HFFc6 (cell line): ENCODE measurements at regions not wholly inside any gene's neighbourhood (a gene's known extent, or its start where the extent isn't known, plus 50 kb on each side); places are given as distances from the start of the nearest gene placed in this dataset.

Experiments used
- DNase-seq: peaks from one replicate; pipeline ENCODE4 v3.0.0-alpha.2; 2018
- H3K27ac Mint-ChIP-seq: 2 replicates; pipeline ENCODE4 v1.8.0; 2020; ENCODE audit warnings: mild to moderate bottlenecking, mixed read lengths
- H3K27me3 Mint-ChIP-seq: 2 replicates; pipeline ENCODE4 v1.8.0; 2021; ENCODE audit warnings: mild to moderate bottlenecking, moderate library complexity, mixed read lengths; ENCODE audit not compliant: insufficient read depth
- H3K36me3 Mint-ChIP-seq: 2 replicates; pipeline ENCODE4 v1.8.0; 2021; ENCODE audit warnings: low read depth, mixed read lengths
- H3K4me1 Mint-ChIP-seq: 2 replicates; pipeline ENCODE4 v1.8.0; 2020; ENCODE audit warnings: low read depth, mixed read lengths
- H3K4me3 Mint-ChIP-seq: 2 replicates; pipeline ENCODE4 v1.8.0; 2020; ENCODE audit warnings: mild to moderate bottlenecking, moderate library complexity, mixed read lengths
- H3K9me3 Mint-ChIP-seq: 2 replicates; pipeline ENCODE4 v1.8.0; 2020; ENCODE audit warnings: mild to moderate bottlenecking, mixed read lengths
- CTCF ChIP-seq: fragments of 200-600 bp; sonication (generic); IDR thresholded peaks from 2 replicates; pipeline ENCODE4 v1.5.0; 2021; ENCODE audit warnings: antibody characterized with exemption, mild to moderate bottlenecking

GRCh38 chr13:74620308-74620707, 486.1 kb upstream of the KLF12 start:
- TF ChIP-seq CTCF = no peak
- Mint-ChIP-seq H3K4me1 (no peaks in the 10 kb centered on the region), H3K36me3 (no peaks in the 10 kb centered on the region), H3K4me3 (no peak overlapping the region), H3K9me3 (no peaks in the 10 kb centered on the region), H3K27me3 (peaks cover 13% of the 10 kb centered on the region), H3K27ac (no peak overlapping the region)
- DNase-seq = no peak

- H3K27me3 Mint-ChIP-seq = peaks cover 5% of the 10 kb centered on the region; the same call in 1 of the 2 replicates
- no peak overlapping the region for H3K27ac Mint-ChIP-seq
These were observed 463.3 kb upstream of the KLF12 start for GRCh38 chr13:74597526-74597925.

GRCh38 chr13:74596691-74597090, 462.5 kb upstream of the KLF12 start:
- Mint-ChIP-seq H3K27me3 (peaks cover 5% of the 10 kb centered on the region; the same call in 1 of the 2 replicates), H3K36me3 (no peaks in the 10 kb centered on the region), H3K4me1 (no peaks in the 10 kb centered on the region), H3K27ac (no peak overlapping the region), H3K4me3 (no peak overlapping the region), H3K9me3 (no peaks in the 10 kb centered on the region)
- DNase-seq = no peak
- TF ChIP-seq CTCF = no peak

More at GRCh38 chr13:74597526-74597925, 463.3 kb upstream of the KLF12 start:
- Mint-ChIP-seq H3K36me3 (no peaks in the 10 kb centered on the region), H3K4me3 (no peak overlapping the region), H3K4me1 (no peaks in the 10 kb centered on the region), H3K9me3 (no peaks in the 10 kb centered on the region)
- TF ChIP-seq CTCF = no peak
- DNase-seq = no peak

GRCh38 chr13:74593688-74594087, 459.5 kb upstream of the KLF12 start:
- peaks cover 5% of the 10 kb centered on the region for H3K27me3 Mint-ChIP-seq
- DNase-seq = no peak
- H3K36me3 Mint-ChIP-seq = no peaks in the 10 kb centered on the region
- H3K9me3 Mint-ChIP-seq = no peaks in the 10 kb centered on the region
- H3K27ac Mint-ChIP-seq = no peak overlapping the region
- no peak overlapping the region for H3K4me3 Mint-ChIP-seq
- no peaks in the 10 kb centered on the region for H3K4me1 Mint-ChIP-seq
- TF ChIP-seq CTCF = no peak

- Mint-ChIP-seq H3K9me3 (no peaks in the 10 kb centered on the region), H3K36me3 (no peaks in the 10 kb centered on the region), H3K4me3 (no peak overlapping the region), H3K27ac (no peak overlapping the region), H3K4me1 (peaks cover 5% of the 10 kb centered on the region; the same call in 1 of the 2 replicates), H3K27me3 (peaks cover 4% of the 10 kb centered on the region; the same call in 1 of the 2 replicates)
- no peak for DNase-seq
- no peak for TF ChIP-seq CTCF
These were observed 452.6 kb upstream of the KLF12 start for GRCh38 chr13:74586847-74587246.

GRCh38 chr13:74576420-74576819, 442.2 kb upstream of the KLF12 start:
- Mint-ChIP-seq H3K36me3 (no peaks in the 10 kb centered on the region), H3K4me1 (peaks cover 13% of the 10 kb centered on the region; the same call in 1 of the 2 replicates), H3K27ac (no peak overlapping the region), H3K9me3 (no peaks in the 10 kb centered on the region), H3K27me3 (peaks cover 11% of the 10 kb centered on the region), H3K4me3 (peak overlapping the region; percentile 82)
- DNase-seq = no peak
- TF ChIP-seq CTCF = no peak
